ENCODE measurements at regions not wholly inside any gene's neighbourhood (a gene's known extent, or its start where the extent isn't known, plus 50 kb on each side); places are given as distances from the start of the nearest gene placed in this dataset.
A peak's percentile ranks its signal among the peaks of the same experiment; 100 is the strongest.

- H3K27ac ChIP-seq = no peak overlapping the region
- intact Hi-C loops (cut with DNase I) = no loop called here
- ATAC-seq = no peak
- H3K4me1 ChIP-seq = peaks cover 0 to 12% (median 0%) of the 10 kb centered on the region in 9 donors
- H3K9me3 ChIP-seq = no peaks in the 10 kb centered on the region
- no peak overlapping the region for H3K4me3 ChIP-seq
- DNase-seq = no peak
- TF ChIP-seq CTCF (IDR thresholded peaks at IDR 0.05) = no peak
- no peaks in the 10 kb centered on the region for H3K36me3 ChIP-seq
- 77 to 83% methylated on average over 6 of the region's 6 CpGs for WGBS, 2 donors
- H3K27me3 ChIP-seq = no peaks in the 10 kb centered on the region
Observed at GRCh38 chr11:15714641-15715399, 600.1 kb downstream of the INSC start.

- WGBS, 2 donors = 77 to 84% methylated on average over 2 of the region's 2 CpGs
- Histone ChIP-seq H3K27ac (peak overlapping the region in 2 of 10 donors; percentile 10 to 43), H3K27me3 (peaks cover 0 to 5% (median 0%) of the 10 kb centered on the region in 7 donors), H3K36me3 (no peaks in the 10 kb centered on the region), H3K4me1 (no peaks in the 10 kb centered on the region), H3K4me3 (no peak overlapping the region), H3K9me3 (peaks cover 0 to 1% (median 0%) of the 10 kb centered on the region in 11 donors)
- intact Hi-C loops (cut with DNase I) = no loop called here
- peak in 1 of 2 donors; percentile 17 for DNase-seq
- no peak for TF ChIP-seq CTCF (IDR thresholded peaks at IDR 0.05)
- peak in 5 of 8 donors; percentile 29 to 76 (median 60) for ATAC-seq
Observed at GRCh38 chr11:15716550-15716949, 601.8 kb downstream of the INSC start.

- no peak for TF ChIP-seq CTCF (IDR thresholded peaks at IDR 0.05)
- Histone ChIP-seq H3K36me3 (no peaks in the 10 kb centered on the region), H3K4me3 (no peak overlapping the region), H3K27me3 (peaks cover 0 to 5% (median 0%) of the 10 kb centered on the region in 7 donors), H3K27ac (peak overlapping the region in 1 of 10 donors; percentile 35), H3K9me3 (peaks cover 0 to 8% (median 0%) of the 10 kb centered on the region in 11 donors), H3K4me1 (peaks cover 0 to 4% (median 0%) of the 10 kb centered on the region in 9 donors)
- ATAC-seq = peak in 6 of 8 donors; percentile 39 to 77 (median 59)
- 75 to 78% methylated on average over 5 of the region's 5 CpGs for WGBS, 2 donors
- intact Hi-C loops (cut with DNase I) = no loop called here
- DNase-seq = no peak
Observed at GRCh38 chr11:15720460-15720859, 605.7 kb downstream of the INSC start.

- no peak overlapping the region for H3K27ac ChIP-seq
- H3K36me3 ChIP-seq = no peaks in the 10 kb centered on the region
- no peak for DNase-seq
- peaks cover 0 to 10% (median 0%) of the 10 kb centered on the region in 9 donors for H3K4me1 ChIP-seq
- ATAC-seq = no peak
- H3K27me3 ChIP-seq = peaks cover 0 to 5% (median 0%) of the 10 kb centered on the region in 7 donors
- no peak for TF ChIP-seq CTCF (IDR thresholded peaks at IDR 0.05)
- no peak overlapping the region for H3K4me3 ChIP-seq
- H3K9me3 ChIP-seq = peaks cover 0 to 8% (median 0%) of the 10 kb centered on the region in 11 donors
- intact Hi-C loops (cut with DNase I) = no loop called here
Observed at GRCh38 chr11:15723966-15724365, 609.2 kb downstream of the INSC start.

Measured in heart right ventricle (tissue), 16 donors.